GM12892 (cell line): ENCODE measurements at regions not wholly inside any gene's neighbourhood (a gene's known extent, or its start where the extent isn't known, plus 50 kb on each side); places are given as distances from the start of the nearest gene placed in this dataset.

Experiments
- POLR2A ChIP-seq: IDR thresholded peaks from 2 replicates; pipeline ENCODE4 v1.6.1; 2011; ENCODE audit warnings: low read depth, low read length, control low read depth
- POLR2AphosphoS5 ChIP-seq: IDR thresholded peaks from 2 replicates; pipeline ENCODE4 v1.6.1; 2011; ENCODE audit warnings: low read depth, low read length, control low read depth
- TAF1 ChIP-seq: IDR thresholded peaks from 2 replicates; pipeline ENCODE4 v1.6.1; 2011; ENCODE audit warnings: low read depth, mild to moderate bottlenecking, control low read depth, low read length, borderline replicate concordance

DNA sequence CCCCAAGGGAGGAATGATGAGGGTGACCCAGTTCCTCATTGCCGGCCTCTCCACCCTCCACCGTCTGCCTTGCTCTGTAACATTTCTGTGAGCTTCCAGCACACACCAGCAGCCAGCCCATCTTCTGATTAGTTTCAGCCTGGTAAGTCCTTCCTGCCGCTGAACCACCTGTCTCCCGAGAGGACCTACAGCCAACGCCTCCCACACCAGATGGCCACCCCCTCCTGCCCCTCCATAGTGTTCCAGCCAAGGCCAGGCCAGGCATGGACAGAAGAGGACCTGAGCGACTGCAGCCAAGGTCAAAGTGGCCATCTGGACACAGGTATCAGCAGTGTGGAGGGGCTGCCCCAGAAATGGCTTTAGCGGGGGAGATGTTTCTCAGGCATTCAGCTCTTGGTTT is 170.7 kb upstream of the CTBP2 start:
- TF ChIP-seq POLR2A (no peak), POLR2AphosphoS5 (no peak), TAF1 (no peak)
